Peyer's patch (tissue), 4 donors: ENCODE measurements at regions not wholly inside any gene's neighbourhood (a gene's known extent, or its start where the extent isn't known, plus 50 kb on each side); places are given as distances from the start of the nearest gene placed in this dataset.

Experiments used
- CTCF ChIP-seq, 6 experiments: fragments of 450-650 bp in 4 of 6; fragments of 200-600 bp in 2 of 6; sonication (generic) in 1 of 6; IDR thresholded peaks; one replicate each; pipeline ENCODE4 v1.5.1; 2017 to 2019; ENCODE audit warnings: antibody characterized with exemption in 6 of 6, mild to moderate bottlenecking in 3 of 6, moderate library complexity in 1 of 6
- POLR2A ChIP-seq, 2 donors: fragments of 450-650 bp; IDR thresholded peaks; one replicate each; pipeline ENCODE4 v1.5.1; 2017; ENCODE audit warnings: antibody characterized with exemption in 2 of 2, mild to moderate bottlenecking in 2 of 2, moderate library complexity in 2 of 2

DNA sequence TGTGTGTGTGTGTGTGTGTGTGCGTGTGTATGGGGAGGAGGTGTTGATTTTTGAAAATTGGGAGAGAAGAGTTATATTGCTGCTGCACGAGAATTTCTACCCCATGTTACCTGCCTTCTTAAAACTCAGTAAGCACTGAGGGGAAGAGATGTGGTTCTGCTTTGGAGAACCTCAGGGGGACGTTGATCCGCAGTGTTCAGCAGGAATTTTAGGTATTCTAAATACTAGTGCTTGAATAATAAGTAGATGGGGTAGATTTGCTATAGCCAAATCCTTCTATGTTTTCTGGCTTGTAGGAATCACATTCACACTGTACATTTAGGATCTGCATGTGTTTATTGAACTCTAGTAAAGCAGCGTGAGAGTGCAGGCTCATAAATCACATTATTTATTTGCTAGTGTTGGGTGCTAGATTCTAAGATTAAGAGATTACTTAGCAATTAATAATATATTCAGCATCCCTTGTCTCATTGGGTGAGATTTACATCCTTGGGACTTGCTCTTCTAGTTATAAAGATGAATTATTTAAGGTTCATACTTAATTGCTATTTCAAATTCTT lies 268.1 kb downstream of the MFSD1 start:
- TF ChIP-seq POLR2A (IDR thresholded peaks at IDR 0.05): no peak
- no peak for TF ChIP-seq CTCF (IDR thresholded peaks at IDR 0.05)
